Thyroid gland (tissue), 4 donors: ENCODE measurements at regions not wholly inside any gene's neighbourhood (a gene's known extent, or its start where the extent isn't known, plus 50 kb on each side); places are given as distances from the start of the nearest gene placed in this dataset.

Experiments
- DNase-seq, 2 donors: peaks; one replicate each; pipeline ENCODE4 v3.0.0-alpha.2; 2019
- H3K27ac ChIP-seq, 3 donors: fragments of 200-600 bp; sonication (generic); 1 replicate in 2 of 3; 2 replicates in 1 of 3; pipeline ENCODE4 v1.5.1; 2016 to 2019; ENCODE audit warnings: mild to moderate bottlenecking in 1 of 3, moderate library complexity in 1 of 3
- H3K27me3 ChIP-seq: fragments of 200-600 bp; sonication (generic); one replicate; pipeline ENCODE4 v1.5.1; 2019
- H3K36me3 ChIP-seq, 2 donors: fragments of 200-600 bp; sonication (generic); one replicate each; pipeline ENCODE4 v1.5.1; 2016 to 2019
- H3K4me1 ChIP-seq, 2 donors: fragments of 200-600 bp; sonication (generic); one replicate each; pipeline ENCODE4 v1.5.1; 2017 to 2019
- H3K4me3 ChIP-seq, 3 donors: fragments of 200-600 bp; sonication (generic); replicated peaks in 1 of 3; 1 replicate in 2 of 3; 2 replicates in 1 of 3; pipeline ENCODE4 v1.5.1; 2016; ENCODE audit warnings: mild to moderate bottlenecking in 1 of 3
- H3K9me3 ChIP-seq: fragments of 200-600 bp; sonication (generic); one replicate; pipeline ENCODE4 v1.5.1; 2017
- CTCF ChIP-seq, 6 experiments: fragments of 200-600 bp in 3 of 6; fragments of 450-650 bp in 3 of 6; sonication (generic) in 3 of 6; IDR thresholded peaks; one replicate each; pipeline ENCODE4 v1.5.1; 2016 to 2019; ENCODE audit warnings: antibody characterized with exemption in 6 of 6, mild to moderate bottlenecking in 2 of 6, inconsistent platforms in 1 of 6, moderate library complexity in 1 of 6
- POLR2A ChIP-seq, 2 donors: fragments of 450-650 bp; IDR thresholded peaks; one replicate each; pipeline ENCODE4 v1.6.1; 2017; ENCODE audit warnings: antibody characterized with exemption in 2 of 2, mild to moderate bottlenecking in 2 of 2, moderate library complexity in 1 of 2
- WGBS, 2 donors: methylation state at CpG; one replicate each; pipeline ENCODE4 v1.1.5; 2017; 5-methylcytosine and 5-hydroxymethylcytosine counted together
- intact Hi-C: fragments of 100-400 bp; cut with DNase I; formaldehyde crosslinking; loops from one replicate; pipeline ENCODE4 v1.15.1; 2023

- intact Hi-C loops: no loop called here
- no peak overlapping the region for H3K4me3 ChIP-seq
- no peaks in the 10 kb centered on the region for H3K9me3 ChIP-seq
- no peaks in the 10 kb centered on the region for H3K27me3 ChIP-seq
- no peak for DNase-seq
- TF ChIP-seq CTCF (IDR thresholded peaks at IDR 0.05): no peak
- no peak for TF ChIP-seq POLR2A (IDR thresholded peaks at IDR 0.05)
- no peak overlapping the region for H3K27ac ChIP-seq
- no peaks in the 10 kb centered on the region for H3K4me1 ChIP-seq
- WGBS, 2 donors: 41 to 63% methylated on average over 1 of the region's 1 CpG
- no peaks in the 10 kb centered on the region for H3K36me3 ChIP-seq
Measured at GRCh38 chr3:31284776-31285175, 247.9 kb upstream of the STT3B start.

GRCh38 chr3:31285833-31286486 lies 246.8 kb upstream of the STT3B start:
- no peak overlapping the region for H3K27ac ChIP-seq
- H3K4me3 ChIP-seq: no peak overlapping the region
- WGBS, 2 donors: 86 to 88% methylated on average over 2 of the region's 2 CpGs
- H3K27me3 ChIP-seq: no peaks in the 10 kb centered on the region
- H3K9me3 ChIP-seq: no peaks in the 10 kb centered on the region
- intact Hi-C loops: no loop called here
- no peaks in the 10 kb centered on the region for H3K36me3 ChIP-seq
- H3K4me1 ChIP-seq: no peaks in the 10 kb centered on the region
- TF ChIP-seq CTCF (IDR thresholded peaks at IDR 0.05): no peak
- no peak for TF ChIP-seq POLR2A (IDR thresholded peaks at IDR 0.05)
- DNase-seq: no peak

GRCh38 chr3:31288224-31288623 lies 244.5 kb upstream of the STT3B start:
- Histone ChIP-seq H3K27ac (no peak overlapping the region), H3K4me1 (no peaks in the 10 kb centered on the region), H3K4me3 (no peak overlapping the region), H3K9me3 (no peaks in the 10 kb centered on the region), H3K36me3 (no peaks in the 10 kb centered on the region), H3K27me3 (no peaks in the 10 kb centered on the region)
- TF ChIP-seq CTCF (IDR thresholded peaks at IDR 0.05): no peak
- TF ChIP-seq POLR2A (IDR thresholded peaks at IDR 0.05): no peak
- WGBS, 2 donors: 92 to 94% methylated on average over 9 of the region's 9 CpGs
- no peak for DNase-seq
- intact Hi-C loops: no loop called here

- DNase-seq: no peak
- no peak overlapping the region for H3K27ac ChIP-seq
- TF ChIP-seq CTCF (IDR thresholded peaks at IDR 0.05) (no peak), POLR2A (IDR thresholded peaks at IDR 0.05) (no peak)
Measured at GRCh38 chr3:31288641-31289100, 244.1 kb upstream of the STT3B start.

GRCh38 chr3:31289584-31289983 lies 243.1 kb upstream of the STT3B start:
- Histone ChIP-seq H3K36me3 (no peaks in the 10 kb centered on the region), H3K9me3 (no peaks in the 10 kb centered on the region), H3K27me3 (no peaks in the 10 kb centered on the region), H3K27ac (no peak overlapping the region), H3K4me3 (no peak overlapping the region), H3K4me1 (no peaks in the 10 kb centered on the region)
- intact Hi-C loops: no loop called here
- WGBS, 2 donors: 72 to 77% methylated on average over 4 of the region's 4 CpGs
- TF ChIP-seq POLR2A (IDR thresholded peaks at IDR 0.05) (no peak), CTCF (IDR thresholded peaks at IDR 0.05) (no peak)
- no peak for DNase-seq

More at GRCh38 chr3:31288641-31289100, 244.1 kb upstream of the STT3B start:
- Histone ChIP-seq H3K9me3 (no peaks in the 10 kb centered on the region), H3K4me3 (no peak overlapping the region), H3K36me3 (no peaks in the 10 kb centered on the region), H3K27me3 (no peaks in the 10 kb centered on the region), H3K4me1 (no peaks in the 10 kb centered on the region)
- WGBS, 2 donors: 56 to 76% methylated on average over 8 of the region's 8 CpGs
- intact Hi-C loops: no loop called here
